ENCODE measurements at regions not wholly inside any gene's neighbourhood (a gene's known extent, or its start where the extent isn't known, plus 50 kb on each side); places are given as distances from the start of the nearest gene placed in this dataset.

DNA sequence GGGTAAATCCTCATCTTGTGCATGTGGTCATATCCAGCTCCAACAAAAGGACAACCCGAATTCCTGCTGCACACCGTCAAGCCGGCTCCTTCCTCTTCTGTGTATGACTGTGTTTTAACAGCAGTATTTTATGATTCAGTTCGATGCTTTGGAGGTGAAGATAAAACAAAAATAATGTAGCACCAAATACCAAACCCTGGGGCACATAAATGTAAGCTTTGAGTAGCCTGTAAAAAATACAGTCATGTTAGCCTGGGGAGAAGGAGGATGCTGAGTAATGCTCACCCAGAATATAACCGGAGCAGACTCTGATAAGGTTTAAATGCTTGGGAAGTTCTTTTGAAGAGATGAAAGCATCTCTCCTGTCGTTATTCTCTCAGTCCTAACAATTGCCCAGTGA, 225.0 kb downstream of the SUCLG1 start:
- TF ChIP-seq CTCF (IDR thresholded peaks at IDR 0.05) (no peak), EP300 (IDR thresholded peaks at IDR 0.05) (no peak), POLR2A (IDR thresholded peaks at IDR 0.05) (no peak)

Measured in ovary (tissue), 3 donors.